ENCODE measurements at regions not wholly inside any gene's neighbourhood (a gene's known extent, or its start where the extent isn't known, plus 50 kb on each side); places are given as distances from the start of the nearest gene placed in this dataset.
"Not testable (repeated sequence)": the region's sequence is repeated elsewhere in the genome, so short reads cannot be mapped to it uniquely, and the experiment has no call there.

GRCh38 chr2:89756616-89757015 lies 1065.1 kb downstream of the RPIA start:
- H3K4me3 Mint-ChIP-seq; H3K27me3 Mint-ChIP-seq; H3K4me1 Mint-ChIP-seq (ENCODE audit: unreplicated experiment); H3K27ac Mint-ChIP-seq; DNase-seq (ENCODE audit: extremely low spot score, unreplicated experiment); H3K36me3 Mint-ChIP-seq: not testable (repeated sequence)
- H3K9me3 Mint-ChIP-seq: peaks cover 12% of the 10 kb centered on the region

GRCh38 chr2:89758332-89759026 lies 1067.0 kb downstream of the RPIA start:
- not testable (repeated sequence) for H3K4me1 Mint-ChIP-seq (ENCODE audit: unreplicated experiment); H3K27me3 Mint-ChIP-seq; H3K4me3 Mint-ChIP-seq; H3K36me3 Mint-ChIP-seq; H3K27ac Mint-ChIP-seq; DNase-seq (ENCODE audit: extremely low spot score, unreplicated experiment)
- H3K9me3 Mint-ChIP-seq: peaks cover 13% of the 10 kb centered on the region

- not testable (repeated sequence) for H3K27me3 Mint-ChIP-seq; H3K4me1 Mint-ChIP-seq (ENCODE audit: unreplicated experiment); H3K27ac Mint-ChIP-seq; H3K4me3 Mint-ChIP-seq; DNase-seq (ENCODE audit: extremely low spot score, unreplicated experiment); H3K36me3 Mint-ChIP-seq
- H3K9me3 Mint-ChIP-seq: peaks cover 11% of the 10 kb centered on the region
Observed at GRCh38 chr2:89760762-89761161, 1069.3 kb downstream of the RPIA start.

GRCh38 chr2:89761171-89761570 lies 1069.7 kb downstream of the RPIA start:
- H3K27ac Mint-ChIP-seq; H3K4me1 Mint-ChIP-seq (ENCODE audit: unreplicated experiment); H3K27me3 Mint-ChIP-seq; DNase-seq (ENCODE audit: extremely low spot score, unreplicated experiment); H3K36me3 Mint-ChIP-seq; H3K4me3 Mint-ChIP-seq: not testable (repeated sequence)
- peaks cover 11% of the 10 kb centered on the region for H3K9me3 Mint-ChIP-seq

- DNase-seq (ENCODE audit: extremely low spot score, unreplicated experiment); H3K27ac Mint-ChIP-seq; H3K36me3 Mint-ChIP-seq; H3K27me3 Mint-ChIP-seq; H3K4me1 Mint-ChIP-seq (ENCODE audit: unreplicated experiment); H3K4me3 Mint-ChIP-seq: not testable (repeated sequence)
- peaks cover 11% of the 10 kb centered on the region for H3K9me3 Mint-ChIP-seq
Observed at GRCh38 chr2:89761863-89762262, 1070.4 kb downstream of the RPIA start.

- not testable (repeated sequence) for H3K4me3 Mint-ChIP-seq; H3K27ac Mint-ChIP-seq; DNase-seq (ENCODE audit: extremely low spot score, unreplicated experiment); H3K4me1 Mint-ChIP-seq (ENCODE audit: unreplicated experiment); H3K27me3 Mint-ChIP-seq; H3K36me3 Mint-ChIP-seq
- H3K9me3 Mint-ChIP-seq: peaks cover 11% of the 10 kb centered on the region
Observed at GRCh38 chr2:89762461-89763253, 1071.2 kb downstream of the RPIA start.

GRCh38 chr2:89763254-89763580 lies 1071.7 kb downstream of the RPIA start:
- H3K4me3 Mint-ChIP-seq: no peak overlapping the region
- TF ChIP-seq CTCF (conservative IDR thresholded peaks at IDR 0.05): no peak
- H3K36me3 Mint-ChIP-seq: peaks cover 4% of the 10 kb centered on the region
- H3K9me3 Mint-ChIP-seq: peaks cover 14% of the 10 kb centered on the region
- DNase-seq (ENCODE audit: extremely low spot score, unreplicated experiment): no peak
- no peaks in the 10 kb centered on the region for H3K4me1 Mint-ChIP-seq (ENCODE audit: unreplicated experiment)
- no peak overlapping the region for H3K27ac Mint-ChIP-seq
- no peaks in the 10 kb centered on the region for H3K27me3 Mint-ChIP-seq

- H3K4me3 Mint-ChIP-seq: no peak overlapping the region
- no peak for TF ChIP-seq CTCF (conservative IDR thresholded peaks at IDR 0.05)
- peaks cover 4% of the 10 kb centered on the region for H3K36me3 Mint-ChIP-seq
- no peaks in the 10 kb centered on the region for H3K4me1 Mint-ChIP-seq (ENCODE audit: unreplicated experiment)
- no peak overlapping the region for H3K27ac Mint-ChIP-seq
- peak; percentile 74 for DNase-seq (ENCODE audit: extremely low spot score, unreplicated experiment)
- H3K27me3 Mint-ChIP-seq: no peaks in the 10 kb centered on the region
- peaks cover 17% of the 10 kb centered on the region for H3K9me3 Mint-ChIP-seq
Observed at GRCh38 chr2:89763581-89764485, 1072.4 kb downstream of the RPIA start.

- not testable (repeated sequence) for H3K36me3 Mint-ChIP-seq; H3K4me3 Mint-ChIP-seq; H3K27ac Mint-ChIP-seq; H3K4me1 Mint-ChIP-seq (ENCODE audit: unreplicated experiment); H3K27me3 Mint-ChIP-seq
- DNase-seq (ENCODE audit: extremely low spot score, unreplicated experiment): peak; percentile 70
- peaks cover 21% of the 10 kb centered on the region for H3K9me3 Mint-ChIP-seq
Observed at GRCh38 chr2:89764571-89765360, 1073.3 kb downstream of the RPIA start.

GRCh38 chr2:89765361-89765718 lies 1073.9 kb downstream of the RPIA start:
- H3K4me3 Mint-ChIP-seq: not testable (repeated sequence)

More at GRCh38 chr2:89765361-89765718, 1073.9 kb downstream of the RPIA start:
- H3K27ac Mint-ChIP-seq; H3K36me3 Mint-ChIP-seq; H3K4me1 Mint-ChIP-seq (ENCODE audit: unreplicated experiment); H3K27me3 Mint-ChIP-seq: not testable (repeated sequence)
- DNase-seq (ENCODE audit: extremely low spot score, unreplicated experiment): peak; percentile 69
- H3K9me3 Mint-ChIP-seq: peaks cover 23% of the 10 kb centered on the region

All from type B pancreatic cell (in vitro differentiated cells).